SK-N-SH (cell line): ENCODE measurements at regions not wholly inside any gene's neighbourhood (a gene's known extent, or its start where the extent isn't known, plus 50 kb on each side); places are given as distances from the start of the nearest gene placed in this dataset.

Experiments
- CTCF ChIA-PET: fragments of 300-600, 350-600 bp; formaldehyde crosslinking; extraction: SDS; loops from one replicate; lab custom pipeline; 2021; lab: Yijun Ruan, JAX
- POLR2A ChIA-PET: fragments of 350-600 bp; sonication (Branson Sonifier 250); formaldehyde crosslinking; extraction: SDS; loops from one replicate; lab custom pipeline; 2020; ENCODE audit warnings: antibody characterized with exemption, inconsistent platforms; lab: Yijun Ruan, JAX
- DNase-seq: peaks from one replicate; pipeline ENCODE4 v3.0.0; 2012
- H2AFZ ChIP-seq: fragments of 200-600 bp; sonication (generic); 2 replicates; pipeline ENCODE4 v1.8.1; 2016; ENCODE audit warnings: antibody characterized with exemption, mild to moderate bottlenecking, low read depth
- H3F3A ChIP-seq: fragments of 200-600 bp; sonication (generic); replicated peaks from 2 replicates; pipeline ENCODE3; 2016; ENCODE audit warnings: antibody characterized with exemption, mild to moderate bottlenecking; ENCODE audit not compliant: insufficient read depth
- H3K27ac ChIP-seq, 2 experiments: fragments of 200-500 bp in 1 of 2; fragments of 200-600 bp in 1 of 2; sonication (Bioruptor generic) in 1 of 2; sonication (generic), shearing (Covaris generic) in 1 of 2; 2 replicates each; pipeline versions ENCODE4 v1.5.1 to v1.6.1; 2014 to 2016; ENCODE audit warnings: low read depth in 2 of 2, inconsistent platforms in 1 of 2, low read length in 1 of 2, mild to moderate bottlenecking in 1 of 2, mixed read lengths in 1 of 2
- H3K27me3 ChIP-seq: fragments of 200-600 bp; sonication (generic), shearing (Covaris generic); 2 replicates; pipeline ENCODE4 v1.6.1; 2016; ENCODE audit warnings: mixed run types; ENCODE audit not compliant: insufficient read depth
- H3K36me3 ChIP-seq, 2 experiments: fragments of 200-500 bp in 1 of 2; fragments of 200-600 bp in 1 of 2; sonication (Bioruptor generic) in 1 of 2; sonication (generic) in 1 of 2; replicated peaks in 1 of 2; 2 replicates each; pipeline versions ENCODE3 to v1.5.1; 2014 to 2016; ENCODE audit warnings: low read length in 1 of 2, mild to moderate bottlenecking in 1 of 2; ENCODE audit not compliant: insufficient read depth in 2 of 2, control insufficient read depth in 1 of 2
- H3K4me1 ChIP-seq, 2 experiments: fragments of 200-500 bp in 1 of 2; fragments of 200-600 bp in 1 of 2; sonication (Bioruptor generic) in 1 of 2; sonication (generic), shearing (Covaris generic) in 1 of 2; 2 replicates each; pipeline versions ENCODE4 v1.5.1 to v1.6.1; 2014 to 2016; ENCODE audit warnings: low read depth in 1 of 2, low read length in 1 of 2, mixed run types in 1 of 2; ENCODE audit not compliant: insufficient read depth in 2 of 2, control insufficient read depth in 1 of 2
- H3K4me2 ChIP-seq: fragments of 200-600 bp; sonication (generic), shearing (Covaris generic); 2 replicates; pipeline ENCODE4 v1.6.1; 2017; ENCODE audit warnings: mixed run types
- H3K4me3 ChIP-seq, 2 experiments: fragments of 200-500 bp in 1 of 2; fragments of 200-600 bp in 1 of 2; sonication (Bioruptor generic) in 1 of 2; sonication (generic), shearing (Covaris generic) in 1 of 2; 2 replicates each; pipeline versions ENCODE4 v1.5.1 to v1.8.1; 2014 to 2016; ENCODE audit warnings: low read depth in 2 of 2, inconsistent platforms in 1 of 2, low read length in 1 of 2, mild to moderate bottlenecking in 1 of 2, mixed read lengths in 1 of 2, moderate library complexity in 1 of 2
- H3K79me2 ChIP-seq: fragments of 200-600 bp; sonication (generic); 2 replicates; pipeline ENCODE4 v1.8.1; 2017; ENCODE audit warnings: mild to moderate bottlenecking; ENCODE audit not compliant: insufficient read depth
- H3K9ac ChIP-seq: fragments of 200-600 bp; sonication (generic); 2 replicates; pipeline ENCODE4 v1.6.1; 2017; ENCODE audit warnings: mixed run types
- H3K9me2 ChIP-seq: fragments of 200-600 bp; sonication (generic); 2 replicates; pipeline ENCODE4 v1.6.1; 2017; ENCODE audit warnings: mixed run types
- H3K9me3 ChIP-seq: fragments of 200-600 bp; sonication (generic); 2 replicates; pipeline ENCODE4 v1.6.1; 2017; ENCODE audit warnings: mixed run types, mild to moderate bottlenecking, moderate library complexity
- H4K20me1 ChIP-seq: fragments of 200-600 bp; sonication (generic); 2 replicates; pipeline ENCODE4 v1.6.1; 2017; ENCODE audit warnings: mild to moderate bottlenecking, mixed run types; ENCODE audit not compliant: insufficient read depth
- CHD2 ChIP-seq: fragments of 150-350 bp; IDR thresholded peaks from 2 replicates; pipeline ENCODE4 v1.6.1; 2018; ENCODE audit warnings: low read length; ENCODE audit not compliant: partially characterized antibody
- EP300 ChIP-seq, 2 experiments: IDR thresholded peaks; 2 replicates each; pipeline versions ENCODE4 v1.4.0 to v1.6.1; 2012; ENCODE audit warnings: borderline replicate concordance in 1 of 2, low read depth in 1 of 2, low read length in 1 of 2
- FOXM1 ChIP-seq: IDR thresholded peaks from 2 replicates; pipeline ENCODE4 v1.4.0; 2012; ENCODE audit warnings: low read depth, mild to moderate bottlenecking
- IRF3 ChIP-seq: fragments of 150-350 bp; IDR thresholded peaks from 2 replicates; pipeline ENCODE4 v1.6.1; 2016; ENCODE audit warnings: mild to moderate bottlenecking, low read depth, low read length
- JUND ChIP-seq: IDR thresholded peaks from 2 replicates; pipeline ENCODE4 v1.4.0; 2012
- MEF2A ChIP-seq: IDR thresholded peaks from 2 replicates; pipeline ENCODE4 v1.4.0; 2012; ENCODE audit warnings: low read depth, borderline replicate concordance
- PBX3 ChIP-seq: IDR thresholded peaks from 2 replicates; pipeline ENCODE4; 2012
- POLR2AphosphoS5 ChIP-seq: IDR thresholded peaks from 2 replicates; pipeline ENCODE4 v1.6.1; 2012; ENCODE audit warnings: low read depth, low read length
- RCOR1 ChIP-seq: fragments of 150-350 bp; IDR thresholded peaks from 2 replicates; pipeline ENCODE4 v1.6.1; 2017; ENCODE audit warnings: antibody characterized with exemption, low read length
- RFX5 ChIP-seq: IDR thresholded peaks from 2 replicates; pipeline ENCODE4 v1.6.1; 2012; ENCODE audit warnings: mild to moderate bottlenecking, improper control_type of control experiment, low read length
- RXRA ChIP-seq: IDR thresholded peaks from 2 replicates; pipeline ENCODE4 v1.4.0; 2012; ENCODE audit warnings: low read depth, mild to moderate bottlenecking, borderline replicate concordance
- SIN3A ChIP-seq: IDR thresholded peaks from 2 replicates; pipeline ENCODE4 v1.6.1; 2012; ENCODE audit warnings: low read depth, mild to moderate bottlenecking, low read length, moderate library complexity, borderline replicate concordance
- TEAD4 ChIP-seq: IDR thresholded peaks from 2 replicates; pipeline ENCODE4 v1.4.0; 2012; ENCODE audit warnings: mild to moderate bottlenecking, borderline replicate concordance; ENCODE audit not compliant: insufficient read depth
- USF1 ChIP-seq: IDR thresholded peaks from 2 replicates; pipeline ENCODE4 v1.4.0; 2012; ENCODE audit warnings: low read depth, borderline replicate concordance
- USF2 ChIP-seq: fragments of 150-350 bp; IDR thresholded peaks from 2 replicates; pipeline ENCODE4 v1.6.1; 2017; ENCODE audit warnings: antibody characterized with exemption, low read length, low read depth, borderline replicate concordance
- WGBS: methylation state at CpG from one replicate; pipeline ENCODE4 v1.1.6; 2017; ENCODE audit warnings: low lambda C conversion rate; 5-methylcytosine and 5-hydroxymethylcytosine counted together

GRCh38 chr10:131391936-131392335 lies 80.4 kb upstream of the TCERG1L start:
- Histone ChIP-seq H4K20me1 (no peaks in the 10 kb centered on the region), H3K4me2 (no peak overlapping the region), H3K36me3 (no peaks in the 10 kb centered on the region), H3F3A (no peaks in the 10 kb centered on the region), H3K79me2 (no peaks in the 10 kb centered on the region), H3K9ac (no peak overlapping the region), H3K27me3 (no peaks in the 10 kb centered on the region), H2AFZ (no peak overlapping the region), H3K9me3 (no peaks in the 10 kb centered on the region), H3K27ac (no peak overlapping the region), H3K9me2 (no peaks in the 10 kb centered on the region), H3K4me1 (no peaks in the 10 kb centered on the region; a peak in 1 of 4 replicates), H3K4me3 (no peak overlapping the region)
- WGBS, result 36% methylated on average over 4 of the region's 5 CpGs
- CTCF ChIA-PET, result interaction anchor here (0.8 to 1.0 kb wide), 2 partner anchors 12 to 79 kb away, joined by 3 to 4 read pairs; no protein-coding TSS in a partner anchor
- no peak for DNase-seq
- TF ChIP-seq JUND (no peak), USF1 (no peak), PBX3 (no peak), RFX5 (no peak), FOXM1 (no peak), IRF3 (no peak), MEF2A (no peak), POLR2AphosphoS5 (no peak), EP300 (IDR thresholded peaks at IDR 0.05; ENCODE audit: borderline replicate concordance in 1 of 2, low read depth in 1 of 2, low read length in 1 of 2) (no peak), CHD2 (no peak), TEAD4 (no peak)
- POLR2A ChIA-PET, result no interaction called here

GRCh38 chr10:131396121-131397050 lies 84.9 kb upstream of the TCERG1L start:
- Histone ChIP-seq H3K27me3 (no peaks in the 10 kb centered on the region), H3K36me3 (no peaks in the 10 kb centered on the region), H2AFZ (no peak overlapping the region), H3K27ac (no peak overlapping the region), H3K9me3 (no peaks in the 10 kb centered on the region), H3K9ac (no peak overlapping the region), H4K20me1 (no peaks in the 10 kb centered on the region), H3F3A (no peaks in the 10 kb centered on the region), H3K4me1 (peaks cover 0 to 3% of the 10 kb centered on the region in 2 experiments; a peak in 1 of 4 replicates), H3K4me2 (no peak overlapping the region), H3K9me2 (no peaks in the 10 kb centered on the region), H3K79me2 (no peaks in the 10 kb centered on the region), H3K4me3 (no peak overlapping the region)
- peak; percentile 57 for DNase-seq
- ChIA-PET POLR2A (no interaction called here), CTCF (interaction anchor here (0.7 to 3.2 kb wide), 7 partner anchors 8 to 483 kb away, joined by 3 to 8 read pairs (median 3); no protein-coding TSS in a partner anchor)
- TF ChIP-seq RXRA (no peak), USF2 (no peak), RCOR1 (no peak), SIN3A (no peak)
- WGBS, result 56% methylated on average over 19 of the region's 20 CpGs
